ENCODE measurements at regions not wholly inside any gene's neighbourhood (a gene's known extent, or its start where the extent isn't known, plus 50 kb on each side); places are given as distances from the start of the nearest gene placed in this dataset.
"Not testable (repeated sequence)": the region's sequence is repeated elsewhere in the genome, so short reads cannot be mapped to it uniquely, and the experiment has no call there.

DNA sequence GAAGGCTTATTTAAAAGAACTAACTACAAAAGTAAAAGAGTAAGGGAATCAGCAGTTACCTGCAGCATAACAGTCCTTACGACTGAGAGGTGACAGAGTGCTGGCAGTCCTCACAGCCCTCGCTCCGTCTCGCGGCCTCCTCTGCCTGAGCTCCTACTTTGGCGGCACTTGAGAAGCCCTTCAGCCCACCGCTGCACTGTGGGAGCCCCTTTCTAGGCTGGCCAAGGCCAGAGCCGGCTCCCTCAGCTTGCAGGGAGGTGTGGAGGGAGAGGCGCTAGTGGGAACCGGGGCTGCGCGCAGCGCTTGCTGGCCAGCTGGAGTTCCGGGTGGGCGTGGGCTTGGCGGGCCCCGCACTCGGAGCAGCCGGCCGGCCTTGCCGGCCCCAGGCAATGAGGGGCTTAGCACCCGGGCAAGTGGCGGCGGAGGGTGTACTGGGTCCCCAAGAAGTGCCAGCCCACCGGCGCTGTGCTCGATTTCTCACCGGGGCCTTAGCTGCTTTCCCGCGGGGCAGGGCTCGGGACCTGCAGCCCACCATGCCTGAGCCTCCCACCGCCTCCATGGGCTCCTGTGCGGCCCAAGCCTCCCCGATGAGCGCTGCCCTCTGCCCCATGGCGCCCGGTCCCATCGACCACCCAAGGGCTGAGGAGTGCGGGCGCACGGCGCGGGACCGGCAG lies 285.7 kb upstream of the MAGI2 start:
- peaks cover 12% of the 10 kb centered on the region for H3K4me1 ChIP-seq (ENCODE audit: control insufficient read depth, insufficient read depth, low read length)
- H3K4me3 ChIP-seq (ENCODE audit: low read length); H3K36me3 ChIP-seq (ENCODE audit: control insufficient read depth, insufficient read depth, low read length, severe bottlenecking); H3K9ac ChIP-seq (ENCODE audit: low read length); H3K27me3 ChIP-seq (replicated peaks; ENCODE audit: control insufficient read depth, insufficient read depth, low read length); DNase-seq (ENCODE audit: low read depth); H3K9me3 ChIP-seq (ENCODE audit: control insufficient read depth, low read length): not testable (repeated sequence)

- Histone ChIP-seq H3K9me3 (ENCODE audit: control insufficient read depth, low read length) (peaks cover 25% of the 10 kb centered on the region), H3K4me3 (ENCODE audit: low read length) (no peak overlapping the region), H3K36me3 (ENCODE audit: control insufficient read depth, insufficient read depth, low read length, severe bottlenecking) (no peaks in the 10 kb centered on the region), H3K27me3 (replicated peaks; ENCODE audit: control insufficient read depth, insufficient read depth, low read length) (no peaks in the 10 kb centered on the region), H3K9ac (ENCODE audit: low read length) (no peak overlapping the region), H3K4me1 (ENCODE audit: control insufficient read depth, insufficient read depth, low read length) (no peaks in the 10 kb centered on the region)
- no peak for DNase-seq (ENCODE audit: low read depth)
Measured at GRCh38 chr7:79736418-79736817, 283.0 kb upstream of the MAGI2 start.

GRCh38 chr7:79735012-79735411 lies 281.5 kb upstream of the MAGI2 start:
- DNase-seq (ENCODE audit: low read depth): no peak
- H3K9me3 ChIP-seq (ENCODE audit: control insufficient read depth, low read length): peaks cover 25% of the 10 kb centered on the region
- H3K4me3 ChIP-seq (ENCODE audit: low read length): no peak overlapping the region
- H3K27me3 ChIP-seq (replicated peaks; ENCODE audit: control insufficient read depth, insufficient read depth, low read length): no peaks in the 10 kb centered on the region
- H3K9ac ChIP-seq (ENCODE audit: low read length): no peak overlapping the region
- no peaks in the 10 kb centered on the region for H3K36me3 ChIP-seq (ENCODE audit: control insufficient read depth, insufficient read depth, low read length, severe bottlenecking)
- H3K4me1 ChIP-seq (ENCODE audit: control insufficient read depth, insufficient read depth, low read length): no peaks in the 10 kb centered on the region

DNA sequence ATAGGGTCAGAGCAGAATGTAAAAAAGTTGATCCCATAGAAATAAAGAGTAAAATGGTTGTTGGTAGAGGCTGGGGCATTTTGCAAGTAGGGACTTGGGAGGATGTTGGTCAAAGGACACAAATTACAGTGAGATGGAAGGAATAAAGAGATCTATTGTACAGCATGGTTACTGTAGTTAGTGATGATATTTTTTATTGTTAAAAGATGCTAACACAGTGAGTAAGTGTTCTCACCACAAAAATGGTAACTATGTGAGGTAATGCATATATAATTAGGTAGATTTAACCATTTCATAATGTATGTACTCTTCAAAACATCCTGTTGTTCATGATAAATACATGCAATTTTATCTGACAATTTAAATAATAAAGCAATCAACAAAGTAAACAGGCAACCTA lies 280.7 kb upstream of the MAGI2 start:
- Histone ChIP-seq H3K27me3 (replicated peaks; ENCODE audit: control insufficient read depth, insufficient read depth, low read length) (no peaks in the 10 kb centered on the region), H3K4me3 (ENCODE audit: low read length) (no peak overlapping the region), H3K4me1 (ENCODE audit: control insufficient read depth, insufficient read depth, low read length) (no peaks in the 10 kb centered on the region), H3K36me3 (ENCODE audit: control insufficient read depth, insufficient read depth, low read length, severe bottlenecking) (no peaks in the 10 kb centered on the region), H3K9me3 (ENCODE audit: control insufficient read depth, low read length) (peaks cover 25% of the 10 kb centered on the region), H3K9ac (ENCODE audit: low read length) (no peak overlapping the region)
- no peak for DNase-seq (ENCODE audit: low read depth)

GRCh38 chr7:79732535-79732934 lies 279.1 kb upstream of the MAGI2 start:
- no peaks in the 10 kb centered on the region for H3K4me1 ChIP-seq (ENCODE audit: control insufficient read depth, insufficient read depth, low read length)
- H3K27me3 ChIP-seq (replicated peaks; ENCODE audit: control insufficient read depth, insufficient read depth, low read length): no peaks in the 10 kb centered on the region
- H3K9ac ChIP-seq (ENCODE audit: low read length): no peak overlapping the region
- H3K36me3 ChIP-seq (ENCODE audit: control insufficient read depth, insufficient read depth, low read length, severe bottlenecking): no peaks in the 10 kb centered on the region
- DNase-seq (ENCODE audit: low read depth): no peak
- H3K9me3 ChIP-seq (ENCODE audit: control insufficient read depth, low read length): peaks cover 25% of the 10 kb centered on the region
- H3K4me3 ChIP-seq (ENCODE audit: low read length): no peak overlapping the region

- no peak for DNase-seq (ENCODE audit: low read depth)
- H3K4me3 ChIP-seq (ENCODE audit: low read length): no peak overlapping the region
Measured at GRCh38 chr7:79730971-79731370, 277.5 kb upstream of the MAGI2 start.

GRCh38 chr7:79723833-79724618 lies 270.6 kb upstream of the MAGI2 start:
- Histone ChIP-seq H3K9ac (ENCODE audit: low read length) (no peak overlapping the region), H3K36me3 (ENCODE audit: control insufficient read depth, insufficient read depth, low read length, severe bottlenecking) (no peaks in the 10 kb centered on the region), H3K27me3 (replicated peaks; ENCODE audit: control insufficient read depth, insufficient read depth, low read length) (no peaks in the 10 kb centered on the region), H3K9me3 (ENCODE audit: control insufficient read depth, low read length) (no peaks in the 10 kb centered on the region), H3K4me1 (ENCODE audit: control insufficient read depth, insufficient read depth, low read length) (no peaks in the 10 kb centered on the region), H3K4me3 (ENCODE audit: low read length) (no peak overlapping the region)
- no peak for DNase-seq (ENCODE audit: low read depth)

More at GRCh38 chr7:79730971-79731370, 277.5 kb upstream of the MAGI2 start:
- no peaks in the 10 kb centered on the region for H3K4me1 ChIP-seq (ENCODE audit: control insufficient read depth, insufficient read depth, low read length)
- peaks cover 25% of the 10 kb centered on the region for H3K9me3 ChIP-seq (ENCODE audit: control insufficient read depth, low read length)
- no peaks in the 10 kb centered on the region for H3K36me3 ChIP-seq (ENCODE audit: control insufficient read depth, insufficient read depth, low read length, severe bottlenecking)
- H3K9ac ChIP-seq (ENCODE audit: low read length): no peak overlapping the region
- no peaks in the 10 kb centered on the region for H3K27me3 ChIP-seq (replicated peaks; ENCODE audit: control insufficient read depth, insufficient read depth, low read length)

DNA sequence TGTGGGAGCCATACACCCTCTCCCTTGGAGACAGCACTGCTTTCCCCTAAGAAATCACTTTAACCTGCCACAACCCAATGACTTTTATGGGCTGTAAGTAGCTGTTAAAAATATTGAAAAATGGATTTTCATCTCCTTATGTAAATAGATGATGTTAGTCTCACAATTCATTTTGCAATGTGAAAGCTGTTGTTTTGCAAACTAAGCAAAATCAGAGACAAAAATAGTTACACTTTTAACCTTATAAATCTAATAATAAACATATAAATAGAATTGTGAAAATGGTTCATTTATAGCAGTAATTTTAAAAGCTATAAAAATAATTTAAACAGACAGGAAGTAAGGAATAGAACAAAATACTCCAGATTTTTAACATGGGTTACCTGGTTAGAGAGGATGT lies 268.8 kb upstream of the MAGI2 start:
- Histone ChIP-seq H3K9me3 (ENCODE audit: control insufficient read depth, low read length) (no peaks in the 10 kb centered on the region), H3K4me3 (ENCODE audit: low read length) (no peak overlapping the region), H3K4me1 (ENCODE audit: control insufficient read depth, insufficient read depth, low read length) (no peaks in the 10 kb centered on the region), H3K27me3 (replicated peaks; ENCODE audit: control insufficient read depth, insufficient read depth, low read length) (no peaks in the 10 kb centered on the region), H3K36me3 (ENCODE audit: control insufficient read depth, insufficient read depth, low read length, severe bottlenecking) (no peaks in the 10 kb centered on the region), H3K9ac (ENCODE audit: low read length) (no peak overlapping the region)
- no peak for DNase-seq (ENCODE audit: low read depth)

DNA sequence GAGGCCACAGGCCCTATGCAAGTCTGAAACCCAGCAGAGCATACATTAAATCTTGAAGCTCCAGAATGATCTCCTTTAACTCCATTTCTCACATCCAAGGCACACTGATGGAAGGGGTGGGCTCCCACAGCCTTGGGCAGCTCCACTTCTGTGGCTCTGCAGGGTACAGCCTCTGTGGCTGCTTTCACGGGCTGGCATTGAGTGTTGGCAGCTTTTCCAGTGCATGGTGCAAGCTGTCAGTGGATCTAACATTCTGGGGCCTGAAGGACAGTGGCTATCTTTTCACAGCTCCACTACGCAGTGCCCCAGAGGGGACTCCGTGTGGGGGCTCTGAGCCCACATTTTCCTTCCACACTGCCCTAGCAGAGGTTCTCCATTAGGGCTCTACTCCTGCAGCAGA lies 265.7 kb upstream of the MAGI2 start:
- no peak for DNase-seq (ENCODE audit: low read depth)

GRCh38 chr7:79716329-79716728 lies 262.9 kb upstream of the MAGI2 start:
- H3K27me3 ChIP-seq (replicated peaks; ENCODE audit: control insufficient read depth, insufficient read depth, low read length): no peaks in the 10 kb centered on the region
- H3K4me1 ChIP-seq (ENCODE audit: control insufficient read depth, insufficient read depth, low read length): no peaks in the 10 kb centered on the region
- H3K9me3 ChIP-seq (ENCODE audit: control insufficient read depth, low read length): no peaks in the 10 kb centered on the region

More for the DNA sequence above, 265.7 kb upstream of the MAGI2 start:
- H3K4me1 ChIP-seq (ENCODE audit: control insufficient read depth, insufficient read depth, low read length): no peaks in the 10 kb centered on the region
- no peaks in the 10 kb centered on the region for H3K36me3 ChIP-seq (ENCODE audit: control insufficient read depth, insufficient read depth, low read length, severe bottlenecking)
- H3K4me3 ChIP-seq (ENCODE audit: low read length): no peak overlapping the region
- H3K27me3 ChIP-seq (replicated peaks; ENCODE audit: control insufficient read depth, insufficient read depth, low read length): no peaks in the 10 kb centered on the region
- H3K9ac ChIP-seq (ENCODE audit: low read length): no peak overlapping the region
- H3K9me3 ChIP-seq (ENCODE audit: control insufficient read depth, low read length): no peaks in the 10 kb centered on the region

GRCh38 chr7:79714081-79714480 lies 260.6 kb upstream of the MAGI2 start:
- no peaks in the 10 kb centered on the region for H3K9me3 ChIP-seq (ENCODE audit: control insufficient read depth, low read length)
- peak; percentile 0 for DNase-seq (ENCODE audit: low read depth)
- no peaks in the 10 kb centered on the region for H3K27me3 ChIP-seq (replicated peaks; ENCODE audit: control insufficient read depth, insufficient read depth, low read length)
- no peaks in the 10 kb centered on the region for H3K36me3 ChIP-seq (ENCODE audit: control insufficient read depth, insufficient read depth, low read length, severe bottlenecking)
- peaks cover 6% of the 10 kb centered on the region for H3K4me1 ChIP-seq (ENCODE audit: control insufficient read depth, insufficient read depth, low read length)
- no peak overlapping the region for H3K9ac ChIP-seq (ENCODE audit: low read length)
- H3K4me3 ChIP-seq (ENCODE audit: low read length): no peak overlapping the region

More at GRCh38 chr7:79716329-79716728, 262.9 kb upstream of the MAGI2 start:
- H3K9ac ChIP-seq (ENCODE audit: low read length): no peak overlapping the region
- no peak for DNase-seq (ENCODE audit: low read depth)
- no peak overlapping the region for H3K4me3 ChIP-seq (ENCODE audit: low read length)
- no peaks in the 10 kb centered on the region for H3K36me3 ChIP-seq (ENCODE audit: control insufficient read depth, insufficient read depth, low read length, severe bottlenecking)
